Hindlimb muscle (tissue), 1 donor: ENCODE measurements at regions not wholly inside any gene's neighbourhood (a gene's known extent, or its start where the extent isn't known, plus 50 kb on each side); places are given as distances from the start of the nearest gene placed in this dataset.

Source experiments
- DNase-seq: peaks from one replicate; pipeline ENCODE4 v3.0.0-alpha.2; 2013

- no peak for DNase-seq
These were observed 485.4 kb upstream of the USP24 start for GRCh38 chr1:55700359-55701130.

GRCh38 chr1:55699228-55699627 is 484.1 kb upstream of the USP24 start:
- no peak for DNase-seq

GRCh38 chr1:55697997-55698535 is 482.9 kb upstream of the USP24 start:
- no peak for DNase-seq

GRCh38 chr1:55696891-55697290 is 481.7 kb upstream of the USP24 start:
- DNase-seq = no peak

GRCh38 chr1:55696181-55696754 is 481.1 kb upstream of the USP24 start:
- no peak for DNase-seq

- DNase-seq = no peak
These were observed 480.4 kb upstream of the USP24 start for GRCh38 chr1:55695552-55695951.

GRCh38 chr1:55695151-55695550 is 480.0 kb upstream of the USP24 start:
- no peak for DNase-seq

- DNase-seq = no peak
These were observed 479.2 kb upstream of the USP24 start for GRCh38 chr1:55694310-55694801.

GRCh38 chr1:55692726-55693125 is 477.6 kb upstream of the USP24 start:
- DNase-seq = no peak

GRCh38 chr1:55690366-55690765 is 475.2 kb upstream of the USP24 start:
- DNase-seq = no peak

GRCh38 chr1:55689800-55690199 is 474.6 kb upstream of the USP24 start:
- DNase-seq = no peak

GRCh38 chr1:55685560-55685959 is 470.4 kb upstream of the USP24 start:
- DNase-seq = no peak

GRCh38 chr1:55684131-55684650 is 469.0 kb upstream of the USP24 start:
- no peak for DNase-seq

GRCh38 chr1:55682198-55682597 is 467.0 kb upstream of the USP24 start:
- no peak for DNase-seq

GRCh38 chr1:55679971-55680370 is 464.8 kb upstream of the USP24 start:
- no peak for DNase-seq

GRCh38 chr1:55673416-55673815 is 458.3 kb upstream of the USP24 start:
- DNase-seq = no peak

GRCh38 chr1:55670331-55671082 is 455.3 kb upstream of the USP24 start:
- DNase-seq = peak; percentile 32

GRCh38 chr1:55669293-55669692 is 454.1 kb upstream of the USP24 start:
- DNase-seq = no peak

- no peak for DNase-seq
These were observed 447.7 kb upstream of the USP24 start for GRCh38 chr1:55662875-55663274.

- DNase-seq = no peak
These were observed 443.8 kb upstream of the USP24 start for GRCh38 chr1:55658917-55659316.

- DNase-seq = no peak
These were observed 439.6 kb upstream of the USP24 start for GRCh38 chr1:55654750-55655149.

- DNase-seq = no peak
These were observed 439.0 kb upstream of the USP24 start for GRCh38 chr1:55654171-55654570.

- DNase-seq = no peak
These were observed 435.3 kb upstream of the USP24 start for GRCh38 chr1:55650444-55650843.
